Globus pallidus (tissue), 1 donor: ENCODE measurements at regions not wholly inside any gene's neighbourhood (a gene's known extent, or its start where the extent isn't known, plus 50 kb on each side); places are given as distances from the start of the nearest gene placed in this dataset.
"Not testable (repeated sequence)": the region's sequence is repeated elsewhere in the genome, so short reads cannot be mapped to it uniquely, and the experiment has no call there.

Experiments used
- DNase-seq: peaks from one replicate; pipeline ENCODE4 v3.0.0-alpha.2; 2015; ENCODE audit warnings: low spot score

GRCh38 chr22:47616396-47617020 lies 854.1 kb downstream of the TBC1D22A start:
- DNase-seq: no peak

- no peak for DNase-seq
Measured at GRCh38 chr22:47615051-47615450, 852.6 kb downstream of the TBC1D22A start.

- no peak for DNase-seq
Measured at GRCh38 chr22:47613606-47614350, 851.3 kb downstream of the TBC1D22A start.

GRCh38 chr22:47613181-47613580 lies 850.7 kb downstream of the TBC1D22A start:
- not testable (repeated sequence) for DNase-seq

- DNase-seq: no peak
Measured at GRCh38 chr22:47612311-47612910, 850.0 kb downstream of the TBC1D22A start.

- no peak for DNase-seq
Measured at GRCh38 chr22:47610764-47611163, 848.3 kb downstream of the TBC1D22A start.

- no peak for DNase-seq
Measured at GRCh38 chr22:47610281-47610680, 847.8 kb downstream of the TBC1D22A start.

- no peak for DNase-seq
Measured at GRCh38 chr22:47609653-47610052, 847.2 kb downstream of the TBC1D22A start.

GRCh38 chr22:47608421-47608820 lies 846.0 kb downstream of the TBC1D22A start:
- no peak for DNase-seq

- DNase-seq: no peak
Measured at GRCh38 chr22:47607486-47607885, 845.0 kb downstream of the TBC1D22A start.

- no peak for DNase-seq
Measured at GRCh38 chr22:47606426-47606825, 844.0 kb downstream of the TBC1D22A start.

- no peak for DNase-seq
Measured at GRCh38 chr22:47605886-47606285, 843.4 kb downstream of the TBC1D22A start.

GRCh38 chr22:47605441-47605840 lies 843.0 kb downstream of the TBC1D22A start:
- no peak for DNase-seq

GRCh38 chr22:47604563-47604962 lies 842.1 kb downstream of the TBC1D22A start:
- DNase-seq: no peak

GRCh38 chr22:47602732-47603131 lies 840.3 kb downstream of the TBC1D22A start:
- no peak for DNase-seq

- no peak for DNase-seq
Measured at GRCh38 chr22:47601666-47602065, 839.2 kb downstream of the TBC1D22A start.

GRCh38 chr22:47600791-47601625 lies 838.6 kb downstream of the TBC1D22A start:
- no peak for DNase-seq

GRCh38 chr22:47600281-47600680 lies 837.8 kb downstream of the TBC1D22A start:
- DNase-seq: no peak

GRCh38 chr22:47599753-47600152 lies 837.3 kb downstream of the TBC1D22A start:
- DNase-seq: no peak

GRCh38 chr22:47598864-47599263 lies 836.4 kb downstream of the TBC1D22A start:
- DNase-seq: no peak

GRCh38 chr22:47597041-47597440 lies 834.6 kb downstream of the TBC1D22A start:
- no peak for DNase-seq

- DNase-seq: no peak
Measured at GRCh38 chr22:47596176-47596690, 833.8 kb downstream of the TBC1D22A start.
